ENCODE measurements at regions not wholly inside any gene's neighbourhood (a gene's known extent, or its start where the extent isn't known, plus 50 kb on each side); places are given as distances from the start of the nearest gene placed in this dataset.

DNA sequence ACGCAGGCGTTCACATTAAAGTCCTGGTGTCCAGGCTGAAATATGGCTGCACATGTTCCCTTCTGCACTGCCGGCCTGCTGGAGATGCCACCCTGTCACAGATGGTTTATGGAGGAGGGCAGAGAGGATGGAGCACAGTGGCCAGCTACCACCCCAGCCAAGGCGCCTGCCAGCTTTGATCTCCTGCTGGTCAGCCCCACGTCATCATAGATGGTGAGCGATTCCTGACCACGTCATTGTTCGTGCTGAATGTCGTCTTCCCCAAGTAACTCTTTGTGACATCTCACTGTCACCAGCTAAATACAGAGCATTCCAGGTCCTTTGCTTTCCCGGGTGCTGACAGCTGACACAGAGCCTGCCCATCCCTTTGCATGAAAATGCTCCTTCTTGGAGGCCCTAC, 248.3 kb downstream of the TTC32 start:
- DNase-seq (ENCODE audit: low read depth) = no peak
- TF ChIP-seq, protein P1, sequence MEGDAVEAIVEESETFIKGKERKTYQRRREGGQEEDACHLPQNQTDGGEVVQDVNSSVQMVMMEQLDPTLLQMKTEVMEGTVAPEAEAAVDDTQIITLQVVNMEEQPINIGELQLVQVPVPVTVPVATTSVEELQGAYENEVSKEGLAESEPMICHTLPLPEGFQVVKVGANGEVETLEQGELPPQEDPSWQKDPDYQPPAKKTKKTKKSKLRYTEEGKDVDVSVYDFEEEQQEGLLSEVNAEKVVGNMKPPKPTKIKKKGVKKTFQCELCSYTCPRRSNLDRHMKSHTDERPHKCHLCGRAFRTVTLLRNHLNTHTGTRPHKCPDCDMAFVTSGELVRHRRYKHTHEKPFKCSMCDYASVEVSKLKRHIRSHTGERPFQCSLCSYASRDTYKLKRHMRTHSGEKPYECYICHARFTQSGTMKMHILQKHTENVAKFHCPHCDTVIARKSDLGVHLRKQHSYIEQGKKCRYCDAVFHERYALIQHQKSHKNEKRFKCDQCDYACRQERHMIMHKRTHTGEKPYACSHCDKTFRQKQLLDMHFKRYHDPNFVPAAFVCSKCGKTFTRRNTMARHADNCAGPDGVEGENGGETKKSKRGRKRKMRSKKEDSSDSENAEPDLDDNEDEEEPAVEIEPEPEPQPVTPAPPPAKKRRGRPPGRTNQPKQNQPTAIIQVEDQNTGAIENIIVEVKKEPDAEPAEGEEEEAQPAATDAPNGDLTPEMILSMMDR (conservative IDR thresholded peaks at IDR 0.05; ENCODE audit: low read depth, low read length) = no peak
- no peak overlapping the region for H3K4me3 ChIP-seq (ENCODE audit: low read length)

DNA sequence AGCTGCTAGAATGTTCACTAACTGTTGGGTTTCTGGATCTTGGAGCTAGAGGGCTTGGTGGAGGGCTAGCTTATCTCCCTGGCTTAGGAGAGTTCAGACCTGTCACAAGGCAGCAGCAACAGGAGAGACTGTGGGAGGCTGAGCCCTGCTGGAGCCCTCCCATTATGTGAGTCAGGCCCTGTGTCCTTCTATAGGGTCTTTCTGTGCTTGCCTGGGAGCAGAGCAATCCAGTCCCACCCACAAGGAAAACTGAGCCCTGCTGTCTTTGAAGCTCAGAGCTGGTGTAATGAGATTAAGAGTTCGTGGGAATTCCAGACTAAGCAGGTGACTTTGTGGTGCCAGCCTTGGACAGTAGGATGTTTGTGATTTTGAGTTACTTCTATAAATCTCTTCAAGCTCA, 249.0 kb downstream of the TTC32 start:
- TF ChIP-seq, protein P1 (conservative IDR thresholded peaks at IDR 0.05; ENCODE audit: low read depth, low read length) = no peak
- DNase-seq (ENCODE audit: low read depth) = peak; percentile 91
- H3K4me3 ChIP-seq (ENCODE audit: low read length) = no peak overlapping the region

DNA sequence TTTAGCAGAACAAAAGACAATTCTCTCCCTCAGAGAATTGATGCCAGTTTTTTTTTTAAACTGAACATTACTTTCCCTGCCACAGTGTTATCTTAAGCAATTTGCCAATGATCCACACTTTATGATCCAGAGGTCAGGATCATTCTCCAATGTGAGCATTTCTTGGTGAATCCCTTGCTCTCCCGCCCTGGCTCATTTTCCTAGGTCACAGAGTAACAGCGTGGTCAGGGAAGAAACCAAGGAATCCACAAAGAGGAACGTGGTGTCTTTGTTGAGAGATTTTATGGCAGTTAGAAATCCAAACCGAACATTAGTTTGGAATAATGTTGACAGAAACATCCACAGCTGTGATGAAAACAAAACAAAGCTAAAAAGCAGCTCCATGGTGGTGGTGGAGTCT, 250.3 kb downstream of the TTC32 start:
- no peak for DNase-seq (ENCODE audit: low read depth)
- TF ChIP-seq, protein P1 (conservative IDR thresholded peaks at IDR 0.05; ENCODE audit: low read depth, low read length) = no peak
- H3K4me3 ChIP-seq (ENCODE audit: low read length) = no peak overlapping the region

DNA sequence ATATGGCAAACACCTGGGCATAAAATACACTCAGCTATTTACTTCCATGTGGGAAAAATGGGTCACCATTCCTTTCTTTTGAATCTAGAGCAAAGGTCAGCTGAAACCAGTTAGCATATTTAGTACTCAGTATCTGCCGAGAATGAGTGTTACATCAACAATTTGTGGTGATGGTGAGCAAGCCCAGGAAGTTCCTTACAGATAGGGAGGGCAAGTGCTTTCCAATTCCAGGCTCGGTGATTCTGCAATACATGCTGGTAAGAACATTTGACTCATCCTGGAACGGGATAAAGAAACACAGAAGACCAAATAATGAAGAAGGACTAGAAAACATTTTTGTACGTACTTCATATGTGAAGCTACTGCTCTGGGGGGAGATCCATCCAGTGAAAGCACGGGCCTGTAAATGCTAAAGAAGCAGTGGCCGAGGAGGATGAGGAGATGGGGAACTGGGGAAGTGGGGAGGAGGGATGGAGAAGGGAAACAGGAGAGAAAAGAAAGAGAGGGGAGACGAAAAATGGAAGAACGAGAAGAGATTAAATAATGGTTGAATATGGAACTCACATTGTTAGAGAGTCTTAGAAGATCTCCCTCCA, 251.9 kb downstream of the TTC32 start:
- no peak for DNase-seq (ENCODE audit: low read depth)
- no peak overlapping the region for H3K4me3 ChIP-seq (ENCODE audit: low read length)

DNA sequence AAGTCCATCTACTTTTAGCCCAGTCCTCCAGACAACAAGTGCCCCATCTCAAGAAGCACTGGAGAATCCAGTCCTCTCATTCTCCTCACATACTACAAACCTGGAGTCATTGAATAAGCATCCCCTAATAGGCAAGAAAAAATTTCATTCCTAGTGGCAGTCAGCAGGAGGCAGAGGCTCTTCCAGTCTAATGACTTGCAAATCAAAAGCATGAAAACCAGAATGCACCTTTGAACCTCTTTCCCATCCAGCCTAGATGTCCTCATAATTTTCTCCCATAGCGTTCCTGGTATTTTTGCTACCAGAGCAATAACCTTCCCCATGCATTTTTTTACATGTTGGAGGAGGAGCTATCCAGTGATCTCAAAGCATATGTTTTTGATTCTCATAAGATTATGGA, 252.6 kb downstream of the TTC32 start:
- TF ChIP-seq, protein P1 (conservative IDR thresholded peaks at IDR 0.05; ENCODE audit: low read depth, low read length) = peak; percentile 18
- DNase-seq (ENCODE audit: low read depth) = no peak
- H3K4me3 ChIP-seq (ENCODE audit: low read length) = no peak overlapping the region

More for the DNA sequence above, 251.9 kb downstream of the TTC32 start:
- TF ChIP-seq, protein P1 (conservative IDR thresholded peaks at IDR 0.05; ENCODE audit: low read depth, low read length) = no peak

DNA sequence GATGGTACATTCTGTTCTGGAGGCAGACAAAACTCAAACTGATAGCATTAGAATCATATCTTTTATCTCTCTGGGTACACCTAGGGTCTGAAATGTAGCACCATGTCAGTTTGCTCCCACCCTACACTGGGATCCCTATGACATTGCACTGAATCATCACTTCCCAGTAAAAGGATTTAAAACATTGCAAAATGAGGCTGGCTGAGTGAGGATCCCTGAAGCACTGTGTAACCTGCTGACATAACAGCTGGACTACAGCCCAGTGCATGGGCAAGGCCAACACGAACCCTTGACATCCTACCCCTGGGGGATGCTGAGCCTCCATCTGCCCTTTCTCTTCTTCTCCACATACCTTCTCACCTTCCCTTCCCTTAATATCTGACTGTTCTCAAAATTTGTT, 253.2 kb downstream of the TTC32 start:
- TF ChIP-seq, protein P1 (conservative IDR thresholded peaks at IDR 0.05; ENCODE audit: low read depth, low read length) = no peak
- no peak overlapping the region for H3K4me3 ChIP-seq (ENCODE audit: low read length)
- DNase-seq (ENCODE audit: low read depth) = no peak

DNA sequence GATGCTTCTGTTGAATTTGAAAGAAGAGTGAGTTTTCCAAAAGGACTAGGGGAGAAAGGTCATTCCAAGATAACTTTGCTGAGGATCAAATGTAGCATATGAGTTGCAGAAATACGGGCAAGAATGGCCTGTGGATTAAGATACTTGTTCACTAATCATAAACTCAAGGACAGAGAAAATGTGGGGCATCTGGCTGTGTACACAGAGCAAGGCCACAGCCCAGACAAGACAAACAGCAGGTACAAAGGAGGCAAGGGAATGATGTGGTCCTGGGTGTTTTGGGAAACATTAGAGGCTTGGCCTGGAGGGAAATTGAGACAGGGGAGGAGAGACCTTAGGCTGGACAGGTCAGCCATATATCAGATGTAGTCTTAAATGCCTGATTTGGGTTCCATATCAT, 254.8 kb downstream of the TTC32 start:
- no peak for DNase-seq (ENCODE audit: low read depth)
- H3K4me3 ChIP-seq (ENCODE audit: low read length) = no peak overlapping the region
- TF ChIP-seq, protein P1 (conservative IDR thresholded peaks at IDR 0.05; ENCODE audit: low read depth, low read length) = no peak

Data from retinal pigment epithelial cell (primary cell).